SK-N-DZ (cell line): ENCODE measurements at regions not wholly inside any gene's neighbourhood (a gene's known extent, or its start where the extent isn't known, plus 50 kb on each side); places are given as distances from the start of the nearest gene placed in this dataset.
A peak's percentile ranks its signal among the peaks of the same experiment; 100 is the strongest.

ENCODE experiments used
- DNase-seq: peaks from one replicate; pipeline ENCODE4 v3.0.0-alpha.2; 2015; ENCODE audit warnings: low spot score

- no peak for DNase-seq
These were observed 513.1 kb upstream of the FAM98A start for GRCh38 chr2:34112161-34112560.

- no peak for DNase-seq
These were observed 511.3 kb upstream of the FAM98A start for GRCh38 chr2:34110392-34110791.

- DNase-seq: no peak
These were observed 508.7 kb upstream of the FAM98A start for GRCh38 chr2:34107811-34108210.

- no peak for DNase-seq
These were observed 506.1 kb upstream of the FAM98A start for GRCh38 chr2:34105006-34105767.

- no peak for DNase-seq
These were observed 505.5 kb upstream of the FAM98A start for GRCh38 chr2:34104601-34105000.

GRCh38 chr2:34103437-34103836 lies 504.3 kb upstream of the FAM98A start:
- DNase-seq: no peak

- no peak for DNase-seq
These were observed 503.2 kb upstream of the FAM98A start for GRCh38 chr2:34102339-34102738.

- DNase-seq: no peak
These were observed 500.3 kb upstream of the FAM98A start for GRCh38 chr2:34099377-34099776.

GRCh38 chr2:34098256-34098655 lies 499.2 kb upstream of the FAM98A start:
- no peak for DNase-seq

- DNase-seq: peak; percentile 59
These were observed 497.6 kb upstream of the FAM98A start for GRCh38 chr2:34096562-34097171.

GRCh38 chr2:34093790-34094189 lies 494.7 kb upstream of the FAM98A start:
- DNase-seq: no peak

- no peak for DNase-seq
These were observed 471.1 kb upstream of the FAM98A start for GRCh38 chr2:34070196-34070595.

GRCh38 chr2:34069604-34070003 lies 470.5 kb upstream of the FAM98A start:
- DNase-seq: no peak

GRCh38 chr2:34050413-34050812 lies 451.3 kb upstream of the FAM98A start:
- no peak for DNase-seq

- no peak for DNase-seq
These were observed 446.1 kb upstream of the FAM98A start for GRCh38 chr2:34045101-34045655.

- no peak for DNase-seq
These were observed 438.8 kb upstream of the FAM98A start for GRCh38 chr2:34037886-34038285.

GRCh38 chr2:34037157-34037556 lies 438.1 kb upstream of the FAM98A start:
- no peak for DNase-seq

- DNase-seq: no peak
These were observed 432.0 kb upstream of the FAM98A start for GRCh38 chr2:34031097-34031496.

GRCh38 chr2:34030273-34030672 lies 431.2 kb upstream of the FAM98A start:
- DNase-seq: no peak

- DNase-seq: no peak
These were observed 430.0 kb upstream of the FAM98A start for GRCh38 chr2:34029073-34029472.

GRCh38 chr2:34025196-34025595 lies 426.1 kb upstream of the FAM98A start:
- DNase-seq: no peak

- peak; percentile 59 for DNase-seq
These were observed 413.7 kb upstream of the FAM98A start for GRCh38 chr2:34012715-34013302.

- DNase-seq: no peak
These were observed 412.6 kb upstream of the FAM98A start for GRCh38 chr2:34011684-34012083.
